Spleen (tissue), 11 donors: ENCODE measurements at regions not wholly inside any gene's neighbourhood (a gene's known extent, or its start where the extent isn't known, plus 50 kb on each side); places are given as distances from the start of the nearest gene placed in this dataset.

Experiments
- DNase-seq: peaks from one replicate; pipeline ENCODE4 v3.0.0-alpha.2; 2020
- H3K27ac ChIP-seq, 8 donors: fragments of 200-600 bp; sonication (generic) in 7 of 8; 1 replicate in 4 of 8; 2 replicates in 4 of 8; pipeline versions ENCODE4 v1.5.0 to v1.8.0; 2016 to 2021; ENCODE audit warnings: inconsistent platforms in 4 of 8, mild to moderate bottlenecking in 4 of 8, moderate library complexity in 1 of 8
- H3K27me3 ChIP-seq, 7 donors: fragments of 200-600 bp; sonication (generic) in 6 of 7; replicated peaks in 1 of 7; 1 replicate in 4 of 7; 2 replicates in 3 of 7; pipeline versions ENCODE4 v1.5.0 to v1.8.0; 2016 to 2021; ENCODE audit warnings: inconsistent platforms in 3 of 7, mild to moderate bottlenecking in 1 of 7
- H3K36me3 ChIP-seq, 6 donors: fragments of 200-600 bp; sonication (generic) in 5 of 6; 1 replicate in 4 of 6; 2 replicates in 2 of 6; pipeline versions ENCODE4 v1.5.0 to v1.8.0; 2016 to 2021; ENCODE audit warnings: inconsistent platforms in 2 of 6
- H3K4me1 ChIP-seq, 6 donors: fragments of 200-600 bp; sonication (generic) in 5 of 6; 1 replicate in 3 of 6; 2 replicates in 3 of 6; pipeline versions ENCODE4 v1.5.0 to v1.8.0; 2016 to 2021; ENCODE audit warnings: inconsistent platforms in 3 of 6
- H3K4me3 ChIP-seq, 8 donors: fragments of 200-600 bp; sonication (generic) in 7 of 8; 1 replicate in 4 of 8; 2 replicates in 4 of 8; pipeline versions ENCODE4 v1.5.0 to v1.8.0; 2016 to 2021; ENCODE audit warnings: inconsistent platforms in 4 of 8, mild to moderate bottlenecking in 4 of 8, moderate library complexity in 2 of 8
- H3K9me3 ChIP-seq, 8 donors: fragments of 200-600 bp; sonication (generic) in 7 of 8; 1 replicate in 4 of 8; 2 replicates in 4 of 8; pipeline versions ENCODE4 v1.5.0 to v1.8.0; 2016 to 2021; ENCODE audit warnings: inconsistent platforms in 4 of 8
- POLR2A ChIP-seq, 3 donors: fragments of 450-650 bp; IDR thresholded peaks; one replicate each; pipeline ENCODE4 v1.5.1; 2017; ENCODE audit warnings: antibody characterized with exemption in 3 of 3, mild to moderate bottlenecking in 1 of 3
- POLR2AphosphoS5 ChIP-seq, 3 donors: sonication (generic); formaldehyde crosslinking; IDR thresholded peaks; one replicate each; pipeline ENCODE4 v1.5.1; 2017; ENCODE audit warnings: antibody characterized with exemption in 3 of 3
- WGBS, 5 donors: extraction: QIAGEN DNeasy Blood & Tissue Kit in 3 of 5; methylation state at CpG; one replicate each; pipeline versions ENCODE4 v1.1.5 to v1.1.7; 2013 to 2018; 5-methylcytosine and 5-hydroxymethylcytosine counted together
- intact Hi-C: fragments of 100-400 bp; cut with DNase I; formaldehyde crosslinking; loops from one replicate; pipeline ENCODE4 v1.15.0; 2023; ENCODE audit warnings: low total_unique reads
- TF ChIP-seq, protein P1 (sequence below), 11 experiments: fragments of 200-600 bp in 7 of 11; fragments of 450-650 bp in 4 of 11; sonication (generic) in 4 of 11; IDR thresholded peaks in 8 of 11; conservative IDR thresholded peaks in 3 of 11; 1 replicate in 7 of 11; 2 replicates in 4 of 11; pipeline versions ENCODE4 v1.4.0 to v1.8.0; 2016 to 2021; ENCODE audit warnings: antibody characterized with exemption in 11 of 11, inconsistent platforms in 4 of 11, mild to moderate bottlenecking in 1 of 11
- donor health status: healthy with polysubstance abuse.
- donor health status: DM: no; HTN: no; CAD: no; lungs with moderate emphysema.
- donor health status: DM: no; HTN: no; CAD: no.
- donor health status: Bipolar disorder and iron deficiency.
- donor health status: healthy.
- donor health status: DM: no; HTN: no; CAD: no.
- donor health status: DM: yes; HTN: yes; CAD: no.

DNA sequence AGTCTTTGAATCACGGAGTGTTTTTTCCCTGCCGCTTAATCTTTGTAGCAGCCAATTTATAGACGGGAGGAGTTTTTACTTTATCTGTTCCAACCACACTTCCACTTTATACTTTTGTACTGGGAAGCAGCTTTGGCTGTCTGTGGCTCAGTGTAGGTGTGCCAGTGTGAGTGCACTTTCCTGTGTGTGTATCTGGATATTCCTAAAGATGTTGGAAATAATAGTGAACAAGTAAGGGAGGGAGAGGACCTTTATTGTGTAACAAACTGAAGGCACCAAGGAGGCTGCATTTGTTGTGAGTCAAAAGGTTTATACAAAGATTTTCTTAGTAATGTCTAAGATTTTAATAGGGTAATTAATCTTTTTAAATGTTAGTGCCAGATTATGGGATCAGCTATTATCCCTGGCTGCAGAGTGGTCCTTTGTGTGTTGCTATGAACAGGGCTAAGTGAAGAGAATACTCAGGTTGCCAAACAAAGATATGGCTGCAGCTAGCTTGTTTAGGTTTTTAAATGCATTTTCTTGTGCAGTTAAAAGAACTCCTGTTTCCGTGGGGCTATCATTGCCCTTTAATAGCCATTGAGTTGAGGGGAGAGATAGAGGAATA lies 226.3 kb downstream of the RNF144B start:
- Histone ChIP-seq H3K4me1 (no peaks in the 10 kb centered on the region), H3K4me3 (no peak overlapping the region), H3K9me3 (peaks cover 0 to 17% (median 6%) of the 10 kb centered on the region in 8 donors), H3K27ac (no peak overlapping the region), H3K27me3 (peaks cover 0 to 7% (median 0%) of the 10 kb centered on the region in 7 donors), H3K36me3 (no peaks in the 10 kb centered on the region)
- intact Hi-C loops, result no loop called here
- TF ChIP-seq POLR2AphosphoS5 (IDR thresholded peaks at IDR 0.05) (no peak), POLR2A (IDR thresholded peaks at IDR 0.05) (no peak)
- TF ChIP-seq, protein P1, sequence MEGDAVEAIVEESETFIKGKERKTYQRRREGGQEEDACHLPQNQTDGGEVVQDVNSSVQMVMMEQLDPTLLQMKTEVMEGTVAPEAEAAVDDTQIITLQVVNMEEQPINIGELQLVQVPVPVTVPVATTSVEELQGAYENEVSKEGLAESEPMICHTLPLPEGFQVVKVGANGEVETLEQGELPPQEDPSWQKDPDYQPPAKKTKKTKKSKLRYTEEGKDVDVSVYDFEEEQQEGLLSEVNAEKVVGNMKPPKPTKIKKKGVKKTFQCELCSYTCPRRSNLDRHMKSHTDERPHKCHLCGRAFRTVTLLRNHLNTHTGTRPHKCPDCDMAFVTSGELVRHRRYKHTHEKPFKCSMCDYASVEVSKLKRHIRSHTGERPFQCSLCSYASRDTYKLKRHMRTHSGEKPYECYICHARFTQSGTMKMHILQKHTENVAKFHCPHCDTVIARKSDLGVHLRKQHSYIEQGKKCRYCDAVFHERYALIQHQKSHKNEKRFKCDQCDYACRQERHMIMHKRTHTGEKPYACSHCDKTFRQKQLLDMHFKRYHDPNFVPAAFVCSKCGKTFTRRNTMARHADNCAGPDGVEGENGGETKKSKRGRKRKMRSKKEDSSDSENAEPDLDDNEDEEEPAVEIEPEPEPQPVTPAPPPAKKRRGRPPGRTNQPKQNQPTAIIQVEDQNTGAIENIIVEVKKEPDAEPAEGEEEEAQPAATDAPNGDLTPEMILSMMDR (IDR thresholded peaks at IDR 0.05 in 8 of 11, conservative IDR thresholded peaks at IDR 0.05 in 3 of 11), result no peak
- DNase-seq, result no peak
- 38 to 50% (median 48%) methylated on average over 4 of the region's 4 CpGs for WGBS, 5 donors

DNA sequence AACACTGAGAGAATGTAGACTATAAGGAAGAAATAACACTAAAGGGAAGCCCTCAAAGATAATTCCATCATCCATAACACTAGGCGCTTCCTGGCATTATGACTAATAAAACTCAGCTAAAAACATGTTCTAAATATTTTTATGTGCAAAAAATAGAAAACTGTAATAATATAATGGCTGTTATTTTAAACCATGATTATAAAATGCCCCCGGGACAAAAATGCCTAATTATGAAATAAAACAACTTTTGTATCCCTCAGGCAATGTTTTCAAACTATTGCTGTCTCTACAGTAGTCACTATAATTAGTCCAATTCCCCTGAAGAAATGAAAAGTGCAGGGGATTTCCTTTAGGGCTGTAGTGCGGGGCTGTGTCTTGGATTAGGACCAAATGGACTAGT lies 242.4 kb downstream of the RNF144B start:
- 69 to 83% (median 76%) methylated on average over 3 of the region's 3 CpGs for whole genome bisulfite sequencing, 5 donors
- intact Hi-C loops, result no loop called here
- TF ChIP-seq, protein P1 (IDR thresholded peaks at IDR 0.05 in 8 of 11, conservative IDR thresholded peaks at IDR 0.05 in 3 of 11), result no peak
- TF ChIP-seq POLR2A (IDR thresholded peaks at IDR 0.05) (no peak), POLR2AphosphoS5 (IDR thresholded peaks at IDR 0.05) (no peak)
- H3K27ac ChIP-seq, result no peak overlapping the region
- DNase-seq, result no peak
- no peak overlapping the region for H3K4me3 ChIP-seq
- peaks cover 0 to 1% (median 0%) of the 10 kb centered on the region in 7 donors for H3K27me3 ChIP-seq
- no peaks in the 10 kb centered on the region for H3K9me3 ChIP-seq
- H3K36me3 ChIP-seq, result no peaks in the 10 kb centered on the region
- no peaks in the 10 kb centered on the region for H3K4me1 ChIP-seq

DNA sequence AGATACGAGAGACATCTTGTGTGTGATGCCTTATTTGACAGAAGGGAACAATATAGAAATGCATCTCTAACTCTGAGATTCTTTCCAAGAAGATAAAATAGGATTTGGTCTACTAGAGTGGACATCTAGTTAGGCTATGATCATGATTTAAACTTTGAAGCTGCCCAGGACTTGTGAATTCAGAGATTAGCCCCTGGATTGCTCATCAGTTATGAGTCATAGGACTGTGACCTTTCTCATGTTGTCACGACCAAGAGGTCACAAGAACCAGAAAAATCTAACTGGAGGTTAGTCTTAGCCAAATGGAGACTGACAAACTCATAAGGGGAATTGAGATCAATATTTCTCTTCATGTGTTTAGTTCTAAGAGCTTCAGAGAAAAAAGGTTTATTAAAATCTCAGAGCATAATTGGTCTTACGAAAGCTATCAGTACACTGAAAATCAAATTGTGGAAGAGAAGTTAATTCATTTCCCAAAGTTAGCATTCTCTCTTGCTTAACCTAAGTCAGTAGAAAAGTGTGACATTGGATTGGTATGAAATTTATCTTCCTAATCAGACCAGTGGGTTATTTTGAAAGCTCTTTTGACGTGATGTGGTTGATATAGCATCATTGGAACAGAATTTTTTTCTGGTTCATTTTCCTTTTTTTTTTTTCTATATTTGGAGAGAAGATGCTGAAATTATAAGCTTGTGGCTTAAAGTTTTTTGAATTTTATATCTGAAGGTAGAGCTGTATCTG lies 245.7 kb downstream of the RNF144B start:
- H3K4me3 ChIP-seq, result no peak overlapping the region
- no peaks in the 10 kb centered on the region for H3K4me1 ChIP-seq
- TF ChIP-seq POLR2AphosphoS5 (IDR thresholded peaks at IDR 0.05), result no peak
- TF ChIP-seq POLR2A (IDR thresholded peaks at IDR 0.05), result no peak
- TF ChIP-seq, protein P1 (IDR thresholded peaks at IDR 0.05 in 8 of 11, conservative IDR thresholded peaks at IDR 0.05 in 3 of 11), result no peak
- DNase-seq, result no peak
- no peaks in the 10 kb centered on the region for H3K36me3 ChIP-seq
- no peaks in the 10 kb centered on the region for H3K9me3 ChIP-seq
- intact Hi-C loops, result no loop called here
- no peaks in the 10 kb centered on the region for H3K27me3 ChIP-seq
- H3K27ac ChIP-seq, result no peak overlapping the region
- 64 to 68% (median 67%) methylated on average over 4 of the region's 4 CpGs for WGBS, 5 donors

DNA sequence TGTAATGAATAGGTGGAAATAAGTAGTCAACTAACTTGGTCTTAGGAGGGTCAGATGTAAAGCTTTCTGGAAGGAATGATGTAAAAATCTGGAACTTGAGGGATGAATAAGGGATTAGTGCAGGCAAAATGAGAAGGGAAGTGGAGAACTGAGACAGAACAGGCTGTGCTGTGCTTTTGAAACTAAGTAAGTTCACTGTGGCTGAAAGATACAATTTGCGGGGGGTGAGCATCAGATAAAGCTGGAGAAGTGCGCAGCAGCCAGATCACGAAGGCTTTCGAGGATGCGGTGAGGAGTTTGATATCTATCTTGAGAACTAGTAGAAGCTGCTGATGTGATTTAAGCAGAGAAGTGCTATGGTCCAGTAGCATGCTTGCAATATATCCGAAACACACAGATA lies 247.8 kb downstream of the RNF144B start:
- no peaks in the 10 kb centered on the region for H3K36me3 ChIP-seq
- no peak overlapping the region for H3K27ac ChIP-seq
- WGBS, 5 donors, result 91 to 97% (median 93%) methylated on average over 6 of the region's 6 CpGs
- DNase-seq, result no peak
- H3K9me3 ChIP-seq, result no peaks in the 10 kb centered on the region
- intact Hi-C loops, result no loop called here
- no peaks in the 10 kb centered on the region for H3K4me1 ChIP-seq
- H3K4me3 ChIP-seq, result no peak overlapping the region
- TF ChIP-seq POLR2A (IDR thresholded peaks at IDR 0.05) (no peak), POLR2AphosphoS5 (IDR thresholded peaks at IDR 0.05) (no peak)
- no peaks in the 10 kb centered on the region for H3K27me3 ChIP-seq
